H9 (cell line): ENCODE measurements at regions not wholly inside any gene's neighbourhood (a gene's known extent, or its start where the extent isn't known, plus 50 kb on each side); places are given as distances from the start of the nearest gene placed in this dataset.
A peak's percentile ranks its signal among the peaks of the same experiment; 100 is the strongest.

ENCODE experiments used
- DNase-seq: peaks from one replicate; pipeline ENCODE4 v3.0.0-alpha.2; 2017
- H2AFZ ChIP-seq: one replicate; pipeline ENCODE4 v1.6.1; 2013; ENCODE audit warnings: mild to moderate bottlenecking, low read length, control low read depth, moderate library complexity
- H2AK5ac ChIP-seq: 2 replicates; pipeline ENCODE4 v1.6.1; 2013; ENCODE audit warnings: low read length, control low read depth, mixed read lengths; ENCODE audit not compliant: insufficient read length
- H2BK120ac ChIP-seq: one replicate; pipeline ENCODE4 v1.6.1; 2013; ENCODE audit warnings: low read depth, mild to moderate bottlenecking, low read length, control low read depth, inconsistent platforms; ENCODE audit not compliant: poor library complexity, severe bottlenecking
- H2BK12ac ChIP-seq: 2 replicates; pipeline ENCODE4 v1.6.1; 2013; ENCODE audit warnings: low read length, control low read depth, mixed read lengths, low read depth; ENCODE audit not compliant: insufficient read length
- H2BK15ac ChIP-seq: 2 replicates; pipeline ENCODE4 v1.6.1; 2013; ENCODE audit warnings: low read depth, low read length, control low read depth
- H2BK20ac ChIP-seq: one replicate; pipeline ENCODE4 v1.6.1; 2013; ENCODE audit warnings: low read depth, mild to moderate bottlenecking, low read length, control low read depth, inconsistent platforms; ENCODE audit not compliant: poor library complexity, severe bottlenecking
- H2BK5ac ChIP-seq: 2 replicates; pipeline ENCODE4 v1.6.1; 2013; ENCODE audit warnings: low read length, control low read depth, mixed read lengths; ENCODE audit not compliant: insufficient read length
- H3K14ac ChIP-seq: 2 replicates; pipeline ENCODE4 v1.6.1; 2013; ENCODE audit warnings: low read length, control low read depth; ENCODE audit not compliant: insufficient read depth
- H3K18ac ChIP-seq: 2 replicates; pipeline ENCODE4 v1.6.1; 2013; ENCODE audit warnings: low read depth, mild to moderate bottlenecking, mixed read lengths, low read length, control low read depth; ENCODE audit not compliant: insufficient read length
- H3K23ac ChIP-seq: 2 replicates; pipeline ENCODE4 v1.6.1; 2013; ENCODE audit warnings: low read length, control low read depth, mixed read lengths, low read depth; ENCODE audit not compliant: insufficient read length
- H3K23me2 ChIP-seq: 2 replicates; pipeline ENCODE4 v1.6.1; 2013; ENCODE audit warnings: low read depth, mild to moderate bottlenecking, mixed read lengths, low read length, control low read depth; ENCODE audit not compliant: insufficient read length, poor library complexity, severe bottlenecking
- H3K27ac ChIP-seq: 2 replicates; pipeline ENCODE4 v1.5.1; 2013; ENCODE audit warnings: low read length, control low read depth, mixed read lengths, low read depth; ENCODE audit not compliant: insufficient read length
- H3K27me3 ChIP-seq: 2 replicates; pipeline ENCODE4 v1.6.1; 2013; ENCODE audit warnings: low read length, control low read depth, inconsistent platforms; ENCODE audit not compliant: insufficient read depth
- H3K4ac ChIP-seq: 2 replicates; pipeline ENCODE4 v1.6.1; 2013; ENCODE audit warnings: low read depth, mild to moderate bottlenecking, control low read depth, inconsistent platforms, low read length, moderate library complexity
- H3K4me1 ChIP-seq: 2 replicates; pipeline ENCODE4 v1.6.1; 2013; ENCODE audit warnings: low read length, control low read depth, inconsistent platforms; ENCODE audit not compliant: insufficient read depth
- H3K4me2 ChIP-seq: 2 replicates; pipeline ENCODE4 v1.6.1; 2013; ENCODE audit warnings: low read length, control low read depth, mixed read lengths; ENCODE audit not compliant: insufficient read length, insufficient read depth
- H3K56ac ChIP-seq: 2 replicates; pipeline ENCODE4 v1.6.1; 2013; ENCODE audit warnings: low read depth, mild to moderate bottlenecking, mixed read lengths, low read length, control low read depth; ENCODE audit not compliant: insufficient read length
- H3K79me1 ChIP-seq: 2 replicates; pipeline ENCODE4 v1.6.1; 2013; ENCODE audit warnings: low read depth, mild to moderate bottlenecking, moderate library complexity, low read length, control low read depth, inconsistent platforms; ENCODE audit not compliant: insufficient read depth, poor library complexity, severe bottlenecking
- H3K79me2 ChIP-seq: 2 replicates; pipeline ENCODE4 v1.6.1; 2013; ENCODE audit warnings: low read length, control low read depth, inconsistent platforms; ENCODE audit not compliant: insufficient read depth
- H3K9ac ChIP-seq: 2 replicates; pipeline ENCODE4 v1.6.1; 2013; ENCODE audit warnings: low read length, control low read depth, mixed read lengths; ENCODE audit not compliant: insufficient read length; ENCODE audit errors: extremely low read depth
- H3K9me3 ChIP-seq: one replicate; pipeline ENCODE4 v1.6.1; 2013; ENCODE audit warnings: low read depth, low read length, inconsistent platforms; ENCODE audit not compliant: control insufficient read depth
- H3T11ph ChIP-seq: one replicate; pipeline ENCODE4 v1.6.1; 2013; ENCODE audit warnings: mild to moderate bottlenecking, low read length, control low read depth, inconsistent platforms
- H4K20me1 ChIP-seq: one replicate; pipeline ENCODE4 v1.6.1; 2013; ENCODE audit not compliant: control insufficient read depth, insufficient read length, insufficient read depth
- H4K5ac ChIP-seq: 2 replicates; pipeline ENCODE4 v1.6.1; 2013; ENCODE audit warnings: low read depth, mild to moderate bottlenecking, mixed read lengths, low read length, control low read depth; ENCODE audit not compliant: insufficient read length
- H4K8ac ChIP-seq: replicated peaks from 2 replicates; pipeline ENCODE4 v1.6.1; 2013; ENCODE audit warnings: low read length, control low read depth, mixed read lengths, low read depth; ENCODE audit not compliant: insufficient read length
- H4K91ac ChIP-seq: 2 replicates; pipeline ENCODE4 v1.6.1; 2013; ENCODE audit warnings: low read depth, mild to moderate bottlenecking, moderate library complexity, mixed read lengths, low read length, control low read depth; ENCODE audit not compliant: insufficient read length
- H3K27ac Mint-ChIP-seq, 3 experiments: 2 replicates in 2 of 3; 3 replicates in 1 of 3; pipeline ENCODE4 v1.8.0; 2020 to 2021; ENCODE audit warnings: mixed read lengths in 3 of 3, mild to moderate bottlenecking in 1 of 3, moderate library complexity in 1 of 3
- H3K27me3 Mint-ChIP-seq: 2 replicates; pipeline ENCODE4 v1.8.0; 2021; ENCODE audit warnings: low read depth, mild to moderate bottlenecking, moderate library complexity, mixed read lengths
- H3K36me3 Mint-ChIP-seq, 3 experiments: 2 replicates in 2 of 3; 3 replicates in 1 of 3; pipeline ENCODE4 v1.8.0; 2020 to 2021; ENCODE audit warnings: low read depth in 3 of 3, mixed read lengths in 3 of 3; ENCODE audit not compliant: insufficient read depth in 1 of 3
- H3K4me1 Mint-ChIP-seq, 2 experiments: 2 replicates each; pipeline ENCODE4 v1.8.0; 2020; ENCODE audit warnings: mixed read lengths in 2 of 2
- H3K4me3 Mint-ChIP-seq, 2 experiments: 2 replicates in 1 of 2; 3 replicates in 1 of 2; pipeline ENCODE4 v1.8.0; 2020 to 2021; ENCODE audit warnings: mild to moderate bottlenecking in 2 of 2, mixed read lengths in 2 of 2, moderate library complexity in 1 of 2
- H3K9me3 Mint-ChIP-seq, 2 experiments: 2 replicates in 1 of 2; 3 replicates in 1 of 2; pipeline ENCODE4 v1.8.0; 2020; ENCODE audit warnings: mild to moderate bottlenecking in 2 of 2, mixed read lengths in 2 of 2, moderate library complexity in 1 of 2
- CTCF ChIP-seq: fragments of 200-600 bp; sonication (generic); conservative IDR thresholded peaks from 3 replicates; pipeline ENCODE4 v1.8.0; 2021; ENCODE audit warnings: antibody characterized with exemption, mild to moderate bottlenecking
- WGBS: extraction: QIAGEN DNeasy Blood & Tissue Kit; methylation state at CpG from one replicate; pipeline ENCODE4 v1.1.7; 2013; ENCODE audit warnings: missing lambda C conversion rate, low lambda C conversion rate, mixed read lengths; ENCODE audit not compliant: insufficient read length; ENCODE audit errors: extremely low coverage; 5-methylcytosine and 5-hydroxymethylcytosine counted together

GRCh38 chr3:148221303-148221702 is 476.4 kb upstream of the AGTR1 start:
- Histone ChIP-seq H2BK120ac (no peak overlapping the region), H4K8ac (no peak overlapping the region), H3K79me1 (no peaks in the 10 kb centered on the region), H2AFZ (no peak overlapping the region), H3K23me2 (no peaks in the 10 kb centered on the region), H3K4ac (no peak overlapping the region), H3K18ac (no peak overlapping the region), H3K14ac (no peak overlapping the region), H2BK15ac (no peak overlapping the region), H3K4me1 (no peaks in the 10 kb centered on the region), H3K27ac (no peak overlapping the region), H4K20me1 (no peaks in the 10 kb centered on the region), H4K91ac (no peak overlapping the region), H2BK20ac (no peak overlapping the region), H3K56ac (no peak overlapping the region), H2AK5ac (no peak overlapping the region), H3K79me2 (no peaks in the 10 kb centered on the region), H3K23ac (no peak overlapping the region), H3K27me3 (no peaks in the 10 kb centered on the region), H3K4me2 (no peak overlapping the region), H3K9me3 (no peaks in the 10 kb centered on the region), H4K5ac (no peak overlapping the region), H2BK5ac (no peak overlapping the region), H2BK12ac (no peak overlapping the region), H3K9ac (no peak overlapping the region), H3T11ph (no peak overlapping the region)
- no peaks in the 10 kb centered on the region for H3K27me3 Mint-ChIP-seq
- H3K27ac Mint-ChIP-seq: peak overlapping the region in 1 of 3 experiments; percentile 34; a peak in 1 of 7 replicates
- WGBS: no CpG with 5 or more reads among the region's 1 CpG
- H3K9me3 Mint-ChIP-seq: no peaks in the 10 kb centered on the region
- no peaks in the 10 kb centered on the region for H3K36me3 Mint-ChIP-seq
- H3K4me1 Mint-ChIP-seq: no peaks in the 10 kb centered on the region
- no peak overlapping the region for H3K4me3 Mint-ChIP-seq
- DNase-seq: no peak
- TF ChIP-seq CTCF: no peak
